ENCODE measurements at regions not wholly inside any gene's neighbourhood (a gene's known extent, or its start where the extent isn't known, plus 50 kb on each side); places are given as distances from the start of the nearest gene placed in this dataset.

GRCh38 chr4:17033768-17034181 is 135.3 kb upstream of the LDB2 start:
- H3F3A ChIP-seq (ENCODE audit: low read depth) = no peaks in the 10 kb centered on the region
- no peak overlapping the region for H2AFZ ChIP-seq (ENCODE audit: low read length)
- no peaks in the 10 kb centered on the region for H3K9me2 ChIP-seq (replicated peaks; ENCODE audit: low read depth, low read length)
- no peaks in the 10 kb centered on the region for H4K20me1 ChIP-seq (ENCODE audit: insufficient read depth, low read length, poor library complexity, severe bottlenecking)
- no peaks in the 10 kb centered on the region for H3K4me1 ChIP-seq (ENCODE audit: insufficient read depth, low read length, poor library complexity, severe bottlenecking)
- H3K9me3 ChIP-seq (ENCODE audit: insufficient read depth, low read depth, low read length) = no peaks in the 10 kb centered on the region
- H3K4me3 ChIP-seq (ENCODE audit: low read length, poor library complexity, severe bottlenecking) = no peak overlapping the region
- H3K4me2 ChIP-seq (ENCODE audit: low read depth, low read length, poor library complexity, severe bottlenecking) = no peak overlapping the region
- H3K79me2 ChIP-seq (ENCODE audit: insufficient read depth, low read length) = no peaks in the 10 kb centered on the region
- H3K27me3 ChIP-seq (ENCODE audit: insufficient read depth, low read length, poor library complexity, severe bottlenecking) = no peaks in the 10 kb centered on the region
- H3K36me3 ChIP-seq (ENCODE audit: insufficient read depth, low read length) = no peaks in the 10 kb centered on the region
- H3K9ac ChIP-seq (ENCODE audit: low read depth, low read length, poor library complexity, severe bottlenecking) = no peak overlapping the region
- TF ChIP-seq CTCF (conservative IDR thresholded peaks at IDR 0.05; ENCODE audit: low read length) = no peak
- no peak for TF ChIP-seq EZH2phosphoT487 (IDR thresholded peaks at IDR 0.05; ENCODE audit: borderline replicate concordance)

GRCh38 chr4:17033025-17033767 is 134.8 kb upstream of the LDB2 start:
- Histone ChIP-seq H3K9ac (ENCODE audit: low read depth, low read length, poor library complexity, severe bottlenecking) (no peak overlapping the region), H4K20me1 (ENCODE audit: insufficient read depth, low read length, poor library complexity, severe bottlenecking) (no peaks in the 10 kb centered on the region), H3F3A (ENCODE audit: low read depth) (no peaks in the 10 kb centered on the region), H3K4me2 (ENCODE audit: low read depth, low read length, poor library complexity, severe bottlenecking) (no peak overlapping the region), H3K9me2 (replicated peaks; ENCODE audit: low read depth, low read length) (no peaks in the 10 kb centered on the region), H3K79me2 (ENCODE audit: insufficient read depth, low read length) (no peaks in the 10 kb centered on the region), H3K9me3 (ENCODE audit: insufficient read depth, low read depth, low read length) (no peaks in the 10 kb centered on the region), H3K4me3 (ENCODE audit: low read length, poor library complexity, severe bottlenecking) (no peak overlapping the region), H3K36me3 (ENCODE audit: insufficient read depth, low read length) (no peaks in the 10 kb centered on the region), H3K27me3 (ENCODE audit: insufficient read depth, low read length, poor library complexity, severe bottlenecking) (no peaks in the 10 kb centered on the region), H3K4me1 (ENCODE audit: insufficient read depth, low read length, poor library complexity, severe bottlenecking) (no peaks in the 10 kb centered on the region), H2AFZ (ENCODE audit: low read length) (no peak overlapping the region)
- TF ChIP-seq CTCF (conservative IDR thresholded peaks at IDR 0.05; ENCODE audit: low read length) (no peak), EZH2phosphoT487 (IDR thresholded peaks at IDR 0.05; ENCODE audit: borderline replicate concordance) (no peak)

- Histone ChIP-seq H3K4me2 (ENCODE audit: low read depth, low read length, poor library complexity, severe bottlenecking) (no peak overlapping the region), H3K9ac (ENCODE audit: low read depth, low read length, poor library complexity, severe bottlenecking) (no peak overlapping the region), H3K79me2 (ENCODE audit: insufficient read depth, low read length) (no peaks in the 10 kb centered on the region), H3K9me3 (ENCODE audit: insufficient read depth, low read depth, low read length) (no peaks in the 10 kb centered on the region), H3K27me3 (ENCODE audit: insufficient read depth, low read length, poor library complexity, severe bottlenecking) (no peaks in the 10 kb centered on the region), H2AFZ (ENCODE audit: low read length) (no peak overlapping the region), H3K4me3 (ENCODE audit: low read length, poor library complexity, severe bottlenecking) (no peak overlapping the region), H3K36me3 (ENCODE audit: insufficient read depth, low read length) (no peaks in the 10 kb centered on the region), H3F3A (ENCODE audit: low read depth) (no peaks in the 10 kb centered on the region), H3K9me2 (replicated peaks; ENCODE audit: low read depth, low read length) (no peaks in the 10 kb centered on the region), H4K20me1 (ENCODE audit: insufficient read depth, low read length, poor library complexity, severe bottlenecking) (no peaks in the 10 kb centered on the region), H3K4me1 (ENCODE audit: insufficient read depth, low read length, poor library complexity, severe bottlenecking) (no peaks in the 10 kb centered on the region)
- TF ChIP-seq CTCF (conservative IDR thresholded peaks at IDR 0.05; ENCODE audit: low read length) = no peak
These were observed 132.1 kb upstream of the LDB2 start for GRCh38 chr4:17030543-17030942.

All from Loucy (cell line).